ENCODE measurements at regions not wholly inside any gene's neighbourhood (a gene's known extent, or its start where the extent isn't known, plus 50 kb on each side); places are given as distances from the start of the nearest gene placed in this dataset.

DNA sequence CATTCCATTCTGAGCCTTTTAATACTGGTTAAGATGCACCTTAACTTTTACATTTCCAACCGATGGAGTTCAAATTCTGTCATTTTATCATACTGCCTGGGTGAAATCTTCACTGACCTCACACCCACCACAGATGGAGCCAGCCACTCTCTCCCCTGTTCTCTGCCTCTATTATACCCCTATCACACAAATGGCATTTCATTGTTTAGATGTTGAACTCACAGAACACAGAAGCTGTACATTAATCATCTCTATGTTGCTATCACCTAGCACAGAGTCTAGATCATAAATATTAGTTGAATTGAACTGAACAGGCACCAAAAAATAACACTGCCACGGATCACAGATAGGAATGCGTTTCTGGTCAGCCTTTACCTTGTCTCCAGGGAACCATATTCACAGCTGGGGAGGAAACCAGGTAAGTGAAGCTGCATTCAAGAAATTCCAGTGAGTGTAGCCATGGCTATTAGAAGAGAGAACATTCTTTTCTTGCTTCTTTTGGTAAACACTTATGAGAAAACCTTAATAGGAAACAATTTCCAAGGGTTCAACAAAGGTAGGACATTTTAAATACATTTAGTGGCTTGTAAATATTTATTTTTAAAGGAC is 194.9 kb upstream of the RMST start (continued):
- no peak for TF ChIP-seq HNRNPLL (IDR thresholded peaks at IDR 0.05; ENCODE audit: low read depth, low read length, poor library complexity, severe bottlenecking)
- TF ChIP-seq FOXK2 (IDR thresholded peaks at IDR 0.05) = no peak
- TF ChIP-seq NFIC (IDR thresholded peaks at IDR 0.05; ENCODE audit: low read length) = no peak
- no peak for TF ChIP-seq ZNF747 (CRISPR knock-in tag; IDR thresholded peaks at IDR 0.05; ENCODE audit: borderline replicate concordance)
- TF ChIP-seq, protein P1, sequence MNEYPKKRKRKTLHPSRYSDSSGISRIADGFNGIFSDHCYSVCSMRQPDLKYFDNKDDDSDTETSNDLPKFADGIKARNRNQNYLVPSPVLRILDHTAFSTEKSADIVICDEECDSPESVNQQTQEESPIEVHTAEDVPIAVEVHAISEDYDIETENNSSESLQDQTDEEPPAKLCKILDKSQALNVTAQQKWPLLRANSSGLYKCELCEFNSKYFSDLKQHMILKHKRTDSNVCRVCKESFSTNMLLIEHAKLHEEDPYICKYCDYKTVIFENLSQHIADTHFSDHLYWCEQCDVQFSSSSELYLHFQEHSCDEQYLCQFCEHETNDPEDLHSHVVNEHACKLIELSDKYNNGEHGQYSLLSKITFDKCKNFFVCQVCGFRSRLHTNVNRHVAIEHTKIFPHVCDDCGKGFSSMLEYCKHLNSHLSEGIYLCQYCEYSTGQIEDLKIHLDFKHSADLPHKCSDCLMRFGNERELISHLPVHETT (CRISPR knock-in tag; conservative IDR thresholded peaks at IDR 0.05) = no peak
- TF ChIP-seq TCF7 (IDR thresholded peaks at IDR 0.05; ENCODE audit: low read depth) = no peak

DNA sequence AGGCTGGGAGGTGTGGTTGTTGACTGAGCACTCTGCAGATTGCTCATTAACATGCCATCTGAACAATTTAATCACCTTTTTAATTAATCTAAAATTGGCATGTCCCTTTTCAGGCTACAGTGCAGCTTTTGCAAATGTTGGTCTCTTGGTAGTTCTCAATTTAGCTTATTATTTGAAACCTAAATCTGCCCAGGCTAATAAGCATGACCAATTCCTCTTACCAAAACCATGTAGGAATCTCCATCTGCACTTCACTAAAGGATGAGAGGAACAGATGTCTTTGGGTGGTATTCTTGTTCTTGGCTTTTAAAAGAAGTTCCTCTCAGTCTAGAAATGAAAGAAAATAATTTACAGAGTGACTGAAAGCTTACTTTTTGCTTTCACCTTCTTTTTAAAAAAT is 190.1 kb upstream of the RMST start:
- ChIA-PET POLR2A (no interaction called here), CTCF (ENCODE audit: low intra/inter-chr PET ratio, low total read pairs) (no interaction called here)
- no peak overlapping the region for H3K4me3 ChIP-seq (replicated peaks in 1 of 3; ENCODE audit: insufficient read depth in 1 of 3, low read depth in 2 of 3, low read length in 3 of 3)
- no peak for ATAC-seq
- H3K4me1 ChIP-seq (ENCODE audit: insufficient read depth, low read length) = no peaks in the 10 kb centered on the region
- H2AFZ ChIP-seq (ENCODE audit: low read length) = no peak overlapping the region
- H3K36me3 ChIP-seq (replicated peaks in 1 of 2; ENCODE audit: control insufficient read depth in 1 of 2, insufficient read depth in 2 of 2, low read length in 2 of 2) = no peaks in the 10 kb centered on the region
- H3K79me2 ChIP-seq (ENCODE audit: insufficient read depth, low read length) = no peaks in the 10 kb centered on the region
- FAIRE-seq = no peak
- no peak overlapping the region for H3K4me2 ChIP-seq (ENCODE audit: low read depth, low read length)
- H3K9me3 ChIP-seq (ENCODE audit: low read length) = no peaks in the 10 kb centered on the region
- no peak for DNase-seq (ENCODE audit: low spot score)
- H3K27ac ChIP-seq (ENCODE audit: extremely low read length, insufficient read depth, low read length) = no peak overlapping the region
- no peak overlapping the region for H3K9ac ChIP-seq (ENCODE audit: insufficient read depth, low read depth, low read length)
- no TSS peak for BruUV-seq (replicated peaks)
- intact Hi-C loops (cut with micrococcal nuclease; ENCODE audit: unreplicated experiment) = no loop called here
- no peaks in the 10 kb centered on the region for H4K20me1 ChIP-seq (ENCODE audit: insufficient read depth, low read length)
- in situ Hi-C loops (cut with HindIII; ENCODE audit: extremely low pct_ligation_motif_present, low pct_unique_long_range_greater_than_20kb) = no loop called here
- H3K27me3 ChIP-seq (ENCODE audit: control insufficient read depth in 1 of 2, insufficient read depth in 2 of 2, low read length in 2 of 2) = no peaks in the 10 kb centered on the region
- TF ChIP-seq, protein P2, sequence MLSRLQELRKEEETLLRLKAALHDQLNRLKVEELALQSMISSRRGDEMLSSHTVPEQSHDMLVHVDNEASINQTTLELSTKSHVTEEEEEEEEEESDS (CRISPR knock-in tag; IDR thresholded peaks at IDR 0.05; ENCODE audit: borderline replicate concordance) = no peak
- TF ChIP-seq JDP2 (CRISPR knock-in tag; IDR thresholded peaks at IDR 0.05; ENCODE audit: borderline replicate concordance) (no peak), ZNF766 (CRISPR knock-in tag; IDR thresholded peaks at IDR 0.05; ENCODE audit: borderline replicate concordance) (no peak), JARID2 (CRISPR knock-in tag; IDR thresholded peaks at IDR 0.05; ENCODE audit: insufficient replicate concordance) (no peak), RFXAP (CRISPR knock-in tag; IDR thresholded peaks at IDR 0.05; ENCODE audit: borderline replicate concordance) (no peak)
- TF ChIP-seq, protein P3, sequence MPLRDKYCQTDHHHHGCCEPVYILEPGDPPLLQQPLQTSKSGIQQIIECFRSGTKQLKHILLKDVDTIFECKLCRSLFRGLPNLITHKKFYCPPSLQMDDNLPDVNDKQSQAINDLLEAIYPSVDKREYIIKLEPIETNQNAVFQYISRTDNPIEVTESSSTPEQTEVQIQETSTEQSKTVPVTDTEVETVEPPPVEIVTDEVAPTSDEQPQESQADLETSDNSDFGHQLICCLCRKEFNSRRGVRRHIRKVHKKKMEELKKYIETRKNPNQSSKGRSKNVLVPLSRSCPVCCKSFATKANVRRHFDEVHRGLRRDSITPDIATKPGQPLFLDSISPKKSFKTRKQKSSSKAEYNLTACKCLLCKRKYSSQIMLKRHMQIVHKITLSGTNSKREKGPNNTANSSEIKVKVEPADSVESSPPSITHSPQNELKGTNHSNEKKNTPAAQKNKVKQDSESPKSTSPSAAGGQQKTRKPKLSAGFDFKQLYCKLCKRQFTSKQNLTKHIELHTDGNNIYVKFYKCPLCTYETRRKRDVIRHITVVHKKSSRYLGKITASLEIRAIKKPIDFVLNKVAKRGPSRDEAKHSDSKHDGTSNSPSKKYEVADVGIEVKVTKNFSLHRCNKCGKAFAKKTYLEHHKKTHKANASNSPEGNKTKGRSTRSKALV (CRISPR knock-in tag; IDR thresholded peaks at IDR 0.05) = no peak
- TF ChIP-seq, protein P4, sequence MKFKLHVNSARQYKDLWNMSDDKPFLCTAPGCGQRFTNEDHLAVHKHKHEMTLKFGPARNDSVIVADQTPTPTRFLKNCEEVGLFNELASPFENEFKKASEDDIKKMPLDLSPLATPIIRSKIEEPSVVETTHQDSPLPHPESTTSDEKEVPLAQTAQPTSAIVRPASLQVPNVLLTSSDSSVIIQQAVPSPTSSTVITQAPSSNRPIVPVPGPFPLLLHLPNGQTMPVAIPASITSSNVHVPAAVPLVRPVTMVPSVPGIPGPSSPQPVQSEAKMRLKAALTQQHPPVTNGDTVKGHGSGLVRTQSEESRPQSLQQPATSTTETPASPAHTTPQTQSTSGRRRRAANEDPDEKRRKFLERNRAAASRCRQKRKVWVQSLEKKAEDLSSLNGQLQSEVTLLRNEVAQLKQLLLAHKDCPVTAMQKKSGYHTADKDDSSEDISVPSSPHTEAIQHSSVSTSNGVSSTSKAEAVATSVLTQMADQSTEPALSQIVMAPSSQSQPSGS (CRISPR knock-in tag; IDR thresholded peaks at IDR 0.05) = no peak
